NB4 (cell line): ENCODE measurements at regions not wholly inside any gene's neighbourhood (a gene's known extent, or its start where the extent isn't known, plus 50 kb on each side); places are given as distances from the start of the nearest gene placed in this dataset.

Source experiments
- CTCF ChIP-seq: IDR thresholded peaks from one replicate; pipeline ENCODE4 v1.5.1; 2012; ENCODE audit warnings: low read depth, low read length
- MAX ChIP-seq: IDR thresholded peaks from 2 replicates; pipeline ENCODE4 v1.6.1; 2011; ENCODE audit warnings: low read depth, low read length
- MYC ChIP-seq: IDR thresholded peaks from 2 replicates; pipeline ENCODE4 v1.6.1; 2011; ENCODE audit warnings: low read depth, low read length
- POLR2A ChIP-seq: IDR thresholded peaks from 2 replicates; pipeline ENCODE4 v1.6.1; 2011; ENCODE audit warnings: mild to moderate bottlenecking; ENCODE audit not compliant: insufficient read length; ENCODE audit errors: extremely low read depth

- TF ChIP-seq CTCF = no peak
- no peak for TF ChIP-seq POLR2A
- TF ChIP-seq MAX = no peak
- TF ChIP-seq MYC = no peak
Observed at GRCh38 chr5:107263387-107264018, 407.2 kb downstream of the EFNA5 start.
